NCI-H128 (cell line): ENCODE measurements at regions not wholly inside any gene's neighbourhood (a gene's known extent, or its start where the extent isn't known, plus 50 kb on each side); places are given as distances from the start of the nearest gene placed in this dataset.
"Not testable (repeated sequence)": the region's sequence is repeated elsewhere in the genome, so short reads cannot be mapped to it uniquely, and the experiment has no call there.

Experiments
- DNase-seq: peaks from one replicate; lab custom pipeline; 2025; ENCODE audit not compliant: unreplicated experiment; lab: John Stamatoyannopoulos, UW

DNA sequence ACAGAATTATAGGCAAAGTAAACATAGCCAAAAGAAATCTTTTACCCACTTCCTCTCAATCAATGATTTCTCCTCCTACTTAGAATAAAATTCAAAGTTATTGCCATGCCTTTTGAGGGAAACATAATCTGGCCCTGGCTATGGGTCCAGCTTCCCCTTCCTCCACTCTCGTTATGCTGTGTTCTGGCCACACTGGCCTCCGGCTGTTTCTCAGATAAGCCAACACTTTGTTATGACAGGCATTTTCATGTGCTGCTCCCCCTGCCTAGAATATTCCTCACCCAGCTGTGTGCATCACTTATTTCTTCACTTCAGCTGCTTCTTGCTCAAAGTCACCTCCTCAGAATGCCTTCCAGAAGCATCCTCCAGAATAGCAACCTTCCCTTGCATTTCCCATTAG, 386.6 kb upstream of the AADAT start:
- no peak for DNase-seq

- DNase-seq: no peak
Observed at GRCh38 chr4:170465429-170465828, 375.7 kb upstream of the AADAT start.

DNA sequence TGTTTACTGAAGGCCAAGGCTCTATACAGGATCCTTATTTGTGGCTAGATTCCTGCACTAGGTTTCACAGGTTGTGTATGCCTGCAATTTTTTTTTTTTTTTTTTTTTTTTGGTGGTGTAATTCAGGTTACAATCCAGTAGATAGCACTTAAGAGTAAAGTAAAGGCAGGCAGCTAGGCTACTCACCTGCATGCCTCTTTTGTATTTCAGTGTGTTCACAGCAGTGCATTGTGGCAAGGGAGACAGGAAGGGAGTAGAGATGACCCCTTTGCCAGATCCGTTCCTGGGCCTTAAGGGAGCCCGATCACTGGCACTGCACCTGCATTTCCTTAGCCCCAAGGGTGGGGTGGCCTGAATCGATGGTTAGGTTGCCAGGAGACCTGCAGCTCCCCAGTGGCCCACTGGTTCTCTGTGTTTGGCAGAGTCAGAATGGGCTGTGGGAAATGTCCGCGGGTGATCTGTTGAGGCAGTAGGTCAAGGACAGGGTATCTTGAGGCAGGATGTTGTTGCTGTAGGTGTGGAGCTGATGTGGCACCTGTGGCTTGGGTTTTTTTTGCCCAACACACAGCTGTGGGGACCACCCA, 374.9 kb upstream of the AADAT start:
- DNase-seq: no peak

DNA sequence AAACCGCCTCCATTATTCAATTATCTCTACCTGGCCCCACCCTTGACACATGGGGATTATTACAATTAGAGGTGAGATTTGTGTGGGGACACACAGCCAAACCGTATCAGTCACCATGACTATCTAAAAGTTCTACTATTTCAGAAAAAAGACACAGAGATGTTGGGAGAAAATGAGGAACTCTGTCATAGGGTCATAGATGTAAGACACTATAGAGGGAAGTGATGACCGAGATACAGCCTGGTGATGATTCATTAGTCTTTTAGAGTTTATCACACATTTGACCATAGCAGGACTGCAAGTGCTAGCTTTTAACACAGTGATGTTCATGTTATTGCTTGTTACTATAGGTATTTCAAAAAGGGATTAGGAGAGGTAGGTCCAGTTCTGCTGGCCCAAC, 357.0 kb upstream of the AADAT start:
- DNase-seq: no peak

DNA sequence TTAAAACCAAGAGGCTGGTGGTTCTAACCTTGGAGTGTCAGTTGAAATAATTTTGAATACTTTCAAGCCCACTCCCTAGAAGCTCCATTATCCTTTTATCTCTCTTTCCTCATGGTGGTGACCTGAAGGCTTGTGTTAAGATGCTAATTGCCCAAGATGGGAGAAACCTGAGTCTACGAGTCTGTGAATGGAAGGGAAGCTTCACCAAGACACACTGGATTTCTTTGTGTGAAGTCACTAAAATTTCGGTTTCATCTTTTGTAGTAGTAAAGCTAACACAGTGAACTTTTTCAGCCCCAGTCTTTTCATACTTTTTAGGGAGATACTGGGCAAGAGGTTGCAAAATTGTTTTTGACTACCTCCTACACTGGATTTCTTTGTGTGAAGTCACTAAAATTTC, 351.4 kb upstream of the AADAT start:
- not testable (repeated sequence) for DNase-seq

GRCh38 chr4:170428929-170429328, 339.2 kb upstream of the AADAT start:
- DNase-seq: no peak

GRCh38 chr4:170425521-170426143, 335.9 kb upstream of the AADAT start:
- no peak for DNase-seq

DNA sequence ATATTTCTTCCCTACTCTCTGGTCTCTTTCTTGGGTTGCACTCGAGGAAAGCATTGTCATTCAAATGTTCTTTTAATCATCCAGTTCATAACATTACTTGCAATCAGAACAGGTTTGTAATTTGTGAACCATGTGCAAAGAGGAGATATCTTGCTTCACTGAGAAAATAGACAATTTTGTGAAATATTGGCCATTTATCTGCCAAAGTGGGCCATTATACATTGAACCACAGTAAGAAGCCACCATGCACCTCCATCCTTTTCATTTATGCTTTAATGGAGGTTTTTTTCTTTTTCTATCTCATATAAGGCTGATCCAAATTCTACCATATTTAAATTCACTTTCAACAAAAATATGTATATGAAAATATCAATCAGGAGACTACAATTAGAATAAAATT, 335.3 kb upstream of the AADAT start:
- DNase-seq: no peak

DNA sequence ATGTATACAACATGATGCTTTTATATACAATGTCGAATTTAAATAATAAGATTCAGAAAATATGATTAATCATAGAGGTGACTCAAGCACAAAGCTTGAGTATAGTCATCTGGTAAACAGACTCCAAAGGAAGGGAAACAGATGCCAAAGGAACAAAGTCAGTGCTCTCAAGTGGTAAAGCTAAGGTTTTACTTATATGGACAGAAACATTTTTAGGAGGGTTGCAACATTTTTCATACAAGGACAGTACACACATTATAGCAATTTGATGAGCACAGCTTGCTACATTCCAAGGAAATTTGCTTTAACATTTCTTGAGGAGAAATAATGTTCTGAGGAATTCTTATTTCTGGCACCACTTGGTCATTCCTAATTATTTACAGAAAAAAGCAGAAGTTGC, 333.4 kb upstream of the AADAT start:
- no peak for DNase-seq

GRCh38 chr4:170420255-170420693, 330.5 kb upstream of the AADAT start:
- DNase-seq: no peak

- no peak for DNase-seq
Observed at GRCh38 chr4:170414961-170415360, 325.2 kb upstream of the AADAT start.

DNA sequence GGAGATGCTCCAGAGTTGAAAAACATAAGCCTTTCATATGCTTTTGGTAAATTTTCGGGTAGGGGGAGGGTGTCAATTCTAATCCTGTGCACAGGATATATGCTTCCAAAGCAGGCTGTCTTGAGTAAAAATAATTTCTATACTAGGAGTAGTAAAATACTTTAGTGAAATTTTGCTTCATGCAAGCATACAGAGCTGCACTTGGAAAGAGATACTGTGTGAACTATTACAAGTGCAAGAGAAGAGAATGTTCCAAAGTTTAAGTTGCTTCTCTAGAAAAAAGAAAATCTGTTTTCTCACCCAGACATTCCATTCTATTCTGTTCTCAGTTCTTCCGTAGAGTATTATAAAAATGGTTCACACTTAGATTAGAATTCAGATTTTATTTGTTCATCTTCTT, 324.6 kb upstream of the AADAT start:
- DNase-seq: no peak

- no peak for DNase-seq
Observed at GRCh38 chr4:170413951-170414350, 324.2 kb upstream of the AADAT start.

DNA sequence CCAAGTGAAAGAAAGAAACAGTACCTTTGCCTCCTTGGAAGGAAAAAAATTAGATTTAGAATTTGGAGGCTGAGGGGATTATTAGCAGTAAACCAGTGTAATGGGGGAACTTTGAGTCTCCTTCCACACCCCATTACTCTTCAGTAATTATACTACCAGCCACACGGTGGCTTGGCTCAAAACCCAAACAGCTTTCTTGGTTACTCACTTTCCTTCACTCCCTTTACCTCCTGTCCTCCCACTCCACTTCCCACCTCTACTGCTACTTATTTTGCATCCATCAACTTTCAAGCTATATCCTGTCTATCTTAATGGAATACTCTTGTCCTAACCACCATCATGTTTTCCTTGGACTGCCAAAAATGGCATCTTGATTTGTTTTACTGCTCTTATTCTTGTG, 310.6 kb upstream of the AADAT start:
- no peak for DNase-seq

DNA sequence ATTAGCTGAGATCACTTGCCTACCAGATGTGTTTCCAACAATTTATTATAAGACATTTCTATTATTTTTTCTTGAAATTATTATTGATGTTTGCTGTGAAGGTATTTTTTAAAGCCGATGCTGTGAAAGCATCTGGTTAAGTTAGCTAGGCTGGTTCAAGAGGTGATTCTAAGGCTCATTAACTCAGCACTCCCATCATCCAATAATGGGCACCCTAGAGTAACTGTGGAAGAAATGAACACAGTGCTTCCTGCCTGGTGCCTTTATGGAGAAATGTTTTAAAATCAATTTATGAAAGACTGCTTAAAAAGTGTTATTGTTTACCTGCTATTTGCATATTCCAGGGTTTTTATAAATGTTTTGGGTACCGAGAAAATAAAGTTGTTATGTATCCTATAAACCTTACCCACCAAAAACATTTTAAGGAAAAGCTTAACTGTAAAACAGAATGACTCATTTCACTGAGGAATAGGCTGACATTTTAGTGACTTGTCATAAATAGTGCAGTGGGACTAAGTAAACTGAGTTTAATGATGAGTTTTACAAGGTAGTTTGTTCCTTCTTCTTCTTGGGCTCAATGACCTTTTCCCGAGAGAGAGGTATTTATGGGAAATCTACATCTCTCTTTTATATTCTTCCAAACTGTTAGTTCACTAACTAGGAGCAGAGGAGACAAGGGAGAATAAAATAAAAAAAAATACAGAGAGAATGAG, 310.0 kb upstream of the AADAT start:
- no peak for DNase-seq

- no peak for DNase-seq
Observed at GRCh38 chr4:170398218-170398617, 308.5 kb upstream of the AADAT start.

GRCh38 chr4:170395773-170396172, 306.0 kb upstream of the AADAT start:
- DNase-seq: no peak

DNA sequence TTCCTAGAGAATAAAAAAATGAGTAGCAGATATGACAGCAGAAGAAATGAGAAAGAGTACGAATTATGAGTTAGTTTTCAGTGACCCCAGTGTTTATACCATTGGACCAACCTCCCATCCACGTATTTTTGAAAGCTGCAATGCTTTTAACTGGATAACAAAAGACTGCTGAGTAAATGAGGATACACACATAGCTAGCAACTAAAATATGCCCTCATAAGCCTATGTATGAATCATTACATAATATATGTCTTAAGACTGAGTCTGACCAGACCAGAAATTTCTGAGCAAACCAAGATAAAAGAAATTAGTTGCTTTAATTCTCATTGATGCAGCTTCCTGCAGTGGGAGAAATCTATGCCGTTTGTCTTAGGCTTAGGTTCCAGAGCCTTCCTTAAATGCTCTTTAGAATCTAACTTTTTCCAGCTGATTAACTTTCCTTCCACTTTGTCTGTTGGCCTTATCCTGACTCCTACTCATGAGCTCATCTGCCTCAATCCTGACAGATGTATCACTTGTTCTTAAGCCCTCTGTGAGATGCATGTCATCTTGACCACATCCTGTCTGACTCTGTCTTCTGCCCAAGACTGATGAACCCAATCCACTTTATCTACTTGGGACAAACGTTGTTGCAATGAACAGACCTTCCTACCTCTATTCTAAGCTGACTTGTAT, 301.4 kb upstream of the AADAT start:
- no peak for DNase-seq

DNA sequence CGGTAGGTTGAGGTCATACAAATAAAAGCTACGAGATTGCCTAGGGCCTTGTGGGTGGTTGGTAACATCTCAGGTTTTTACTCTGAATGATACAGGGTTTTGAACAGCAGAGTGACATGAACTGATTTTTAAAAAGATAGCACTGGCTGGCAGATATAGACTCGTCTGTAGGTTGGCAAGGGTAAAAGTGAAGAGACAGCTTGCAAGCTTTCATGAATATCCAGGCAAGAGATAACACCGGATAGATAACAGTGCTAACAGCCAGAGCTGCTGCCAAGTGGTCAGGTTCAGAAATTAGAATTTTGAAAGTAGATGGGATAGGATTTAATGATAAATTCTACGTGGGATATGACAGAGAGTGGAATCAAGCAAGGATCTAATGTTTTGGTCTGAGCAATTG, 299.7 kb upstream of the AADAT start:
- no peak for DNase-seq

DNA sequence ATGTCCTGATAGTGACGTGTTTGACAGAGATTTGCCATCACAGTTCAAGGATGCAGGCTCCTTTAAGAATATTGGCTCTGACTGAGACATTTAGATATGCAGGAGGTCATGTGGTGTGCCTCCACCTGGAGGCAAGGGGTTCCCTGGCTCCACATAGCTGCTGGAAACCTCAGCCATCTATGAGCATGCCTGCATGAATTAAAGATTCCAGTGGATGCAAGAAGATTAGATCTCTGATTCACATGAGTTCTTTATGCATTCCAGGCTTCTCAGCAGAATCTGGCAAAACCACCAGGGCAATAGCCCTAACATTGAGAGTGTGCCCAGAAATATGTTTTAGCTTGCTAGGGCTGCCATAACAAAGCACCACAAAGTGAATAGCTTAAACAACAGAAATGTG, 298.5 kb upstream of the AADAT start:
- no peak for DNase-seq

DNA sequence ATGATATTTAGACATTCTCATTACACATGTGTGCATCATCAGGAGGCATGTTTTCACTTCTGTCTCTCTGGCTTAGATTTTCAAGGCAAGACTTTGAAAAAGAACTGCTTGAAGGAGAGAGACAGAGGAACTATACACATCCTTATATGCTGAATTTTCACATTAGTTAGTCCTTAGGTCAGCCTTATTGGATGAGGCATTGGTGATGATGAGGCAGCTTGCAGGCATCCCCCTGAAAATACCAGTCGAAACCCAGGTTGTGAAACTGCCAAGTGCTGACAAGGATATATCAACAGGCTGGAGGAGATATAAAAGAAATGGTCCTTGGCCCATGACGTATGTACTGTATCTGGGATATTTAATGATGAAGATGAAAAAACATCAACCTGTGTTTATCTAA, 297.2 kb upstream of the AADAT start:
- DNase-seq: no peak

DNA sequence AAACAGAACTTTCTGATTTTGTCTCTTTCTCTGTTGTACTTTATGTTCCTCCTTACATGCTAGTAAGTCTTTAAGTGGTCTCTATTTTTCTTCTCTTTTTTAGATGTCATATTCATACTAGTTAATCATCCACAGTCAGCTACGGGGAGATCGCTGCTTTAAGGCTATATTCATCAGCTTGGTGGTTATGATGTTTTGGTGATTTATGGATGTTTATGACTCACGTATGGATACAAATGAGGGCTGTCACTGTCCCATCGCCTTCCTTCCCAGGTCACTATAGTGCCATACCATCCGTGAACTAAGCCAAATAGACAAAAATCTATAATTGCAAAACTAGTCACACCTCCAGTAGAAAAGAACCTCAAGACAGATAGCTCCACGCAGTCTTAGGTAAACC, 296.8 kb upstream of the AADAT start:
- DNase-seq: no peak
